K562 (cell line): ENCODE measurements at regions not wholly inside any gene's neighbourhood (a gene's known extent, or its start where the extent isn't known, plus 50 kb on each side); places are given as distances from the start of the nearest gene placed in this dataset.

ENCODE experiments used
- ATAC-seq: fragments of 200-7000 bp; cut with Tn5 transposase; 3 replicates; pipeline ENCODE4 v1.9.1; 2020; ENCODE audit warnings: moderate library complexity
- BruUV-seq: library from RNA; stranded (reverse); fragments of 400-500 nt; replicated peaks from 2 replicates; lab custom pipeline; 2021; lab: Mats Ljungman, UMichigan
- CTCF ChIA-PET: fragments of 300-600 bp; formaldehyde crosslinking; extraction: SDS; loops from one replicate; lab custom pipeline; 2021; ENCODE audit warnings: low intra/inter-chr PET ratio; lab: Yijun Ruan, JAX
- POLR2A ChIA-PET: fragments of 300-600, 350-650 bp; sonication (Branson Sonifier 250); formaldehyde crosslinking; extraction: SDS; loops from one replicate; lab custom pipeline; 2021; ENCODE audit warnings: antibody characterized with exemption, inconsistent platforms; lab: Yijun Ruan, JAX
- DNase-seq, 4 experiments: peaks; one replicate each; pipeline versions ENCODE4 v3.0.0 to v3.0.0-alpha.2; 2011 to 2018; ENCODE audit warnings: low spot score in 3 of 4, mixed read lengths in 3 of 4; ENCODE audit errors: extremely low read depth in 1 of 4
- FAIRE-seq: peaks from 2 replicates; lab custom pipeline; 2011; peaks lifted over from hg19 to GRCh38; lab: Jason Lieb, UNC
- H2AFZ ChIP-seq: 2 replicates; pipeline ENCODE4 v1.6.0; 2011; ENCODE audit warnings: low read depth, low read length, control low read depth, inconsistent platforms
- H3K27ac ChIP-seq: fragments of 200-600 bp; 3 replicates; pipeline ENCODE4 v1.8.0; 2011; ENCODE audit warnings: low read depth, mild to moderate bottlenecking, control low read depth, inconsistent platforms, low read length, moderate library complexity, mixed read lengths; ENCODE audit errors: extremely low read depth
- H3K27me3 ChIP-seq, 2 experiments: fragments of 300-600 bp in 1 of 2; 2 replicates in 1 of 2; 3 replicates in 1 of 2; pipeline versions ENCODE4 v1.6.0 to v1.8.0; 2011; ENCODE audit warnings: inconsistent platforms in 2 of 2, low read length in 2 of 2, mild to moderate bottlenecking in 1 of 2, mixed read lengths in 1 of 2, moderate library complexity in 1 of 2; ENCODE audit not compliant: control insufficient read depth in 2 of 2, insufficient read depth in 2 of 2
- H3K36me3 ChIP-seq: fragments of 300-600 bp; 3 replicates; pipeline ENCODE4 v1.8.0; 2011; ENCODE audit warnings: mild to moderate bottlenecking, low read length, inconsistent platforms; ENCODE audit not compliant: control insufficient read depth, insufficient read depth
- H3K4me1 ChIP-seq, 2 experiments: fragments of 200-600 bp in 1 of 2; replicated peaks in 1 of 2; 2 replicates in 1 of 2; 3 replicates in 1 of 2; pipeline versions ENCODE4 v1.5.1 to v1.8.0; 2011; ENCODE audit warnings: inconsistent platforms in 2 of 2, low read length in 2 of 2, mild to moderate bottlenecking in 1 of 2, mixed read lengths in 1 of 2, moderate library complexity in 1 of 2; ENCODE audit not compliant: control insufficient read depth in 2 of 2, insufficient read depth in 2 of 2
- H3K4me2 ChIP-seq: 2 replicates; pipeline ENCODE4 v1.6.1; 2011; ENCODE audit warnings: low read length, control low read depth, inconsistent platforms, mixed read lengths; ENCODE audit not compliant: insufficient read depth
- H3K4me3 ChIP-seq: fragments of 200-600 bp; sonication (generic), shearing (Covaris generic); 2 replicates; pipeline ENCODE4 v1.5.1; 2016; ENCODE audit warnings: control low read depth, inconsistent platforms
- H3K79me2 ChIP-seq: fragments of 200-600 bp; 3 replicates; pipeline ENCODE4 v1.8.0; 2011; ENCODE audit warnings: low read length, inconsistent platforms; ENCODE audit not compliant: control insufficient read depth, insufficient read depth
- H3K9ac ChIP-seq, 2 experiments: 2 replicates each; pipeline versions ENCODE4 v1.6.0 to v1.6.1; 2011; ENCODE audit warnings: low read depth in 2 of 2, low read length in 2 of 2, control low read depth in 1 of 2, inconsistent platforms in 1 of 2, mild to moderate bottlenecking in 1 of 2, mixed read lengths in 1 of 2; ENCODE audit not compliant: insufficient read depth in 1 of 2
- H3K9me1 ChIP-seq: one replicate; pipeline ENCODE4 v1.6.0; 2011; ENCODE audit warnings: inconsistent platforms, mild to moderate bottlenecking, low read length, moderate library complexity; ENCODE audit not compliant: control insufficient read depth, insufficient read depth
- H3K9me3 ChIP-seq: replicated peaks from 2 replicates; pipeline ENCODE4 v1.5.1; 2011; ENCODE audit warnings: low read depth, low read length, inconsistent platforms; ENCODE audit not compliant: control insufficient read depth, insufficient read depth
- H4K20me1 ChIP-seq: replicated peaks from 2 replicates; pipeline ENCODE4 v1.6.1; 2011; ENCODE audit warnings: low read length, inconsistent platforms, mixed read lengths; ENCODE audit not compliant: control insufficient read depth, insufficient read depth
- CEBPG ChIP-seq, 3 experiments: fragments of 200-800 bp in 1 of 3; sonication (Bioruptor generic) in 1 of 3; sonication (generic) in 1 of 3; formaldehyde crosslinking in 1 of 3; IDR thresholded peaks in 2 of 3; conservative IDR thresholded peaks in 1 of 3; 2 replicates each; pipeline versions ENCODE4 v1.6.1 to v1.8.0; 2016 to 2022; ENCODE audit warnings: missing compliant biosample characterization in 2 of 3, missing genetic modification characterization in 2 of 3, mild to moderate bottlenecking in 1 of 3, missing genetic modification reagents in 1 of 3
- FIP1L1 ChIP-seq: fragments of 200-400 bp; formaldehyde crosslinking; IDR thresholded peaks from 2 replicates; pipeline ENCODE4 v1.6.1; 2018; ENCODE audit warnings: mild to moderate bottlenecking, low read depth, low read length; ENCODE audit not compliant: poor library complexity, severe bottlenecking
- FOXK1 ChIP-seq: sonication (generic); formaldehyde crosslinking; IDR thresholded peaks from 2 replicates; pipeline ENCODE4 v1.8.0; 2022; ENCODE audit warnings: missing genetic modification reagents, mild to moderate bottlenecking, borderline replicate concordance
- NR2C2 ChIP-seq, 2 experiments: fragments of 200-800 bp in 1 of 2; sonication (Bioruptor generic) in 1 of 2; sonication (generic) in 1 of 2; formaldehyde crosslinking in 1 of 2; IDR thresholded peaks; 2 replicates each; pipeline versions ENCODE4 v1.6.1 to v1.8.0; 2016 to 2022; ENCODE audit warnings: mild to moderate bottlenecking in 1 of 2, missing compliant biosample characterization in 1 of 2, missing genetic modification characterization in 1 of 2, missing genetic modification reagents in 1 of 2
- SFPQ ChIP-seq: fragments of 200-400 bp; formaldehyde crosslinking; IDR thresholded peaks from 2 replicates; pipeline ENCODE4 v1.6.1; 2017; ENCODE audit warnings: mild to moderate bottlenecking, low read depth, low read length, moderate library complexity
- SIX5 ChIP-seq, 2 experiments: IDR thresholded peaks; 2 replicates each; pipeline ENCODE4 v1.6.1; 2011; ENCODE audit warnings: low read length in 2 of 2, borderline replicate concordance in 1 of 2, low read depth in 1 of 2, mild to moderate bottlenecking in 1 of 2, moderate library complexity in 1 of 2; ENCODE audit not compliant: insufficient read depth in 1 of 2
- SRF ChIP-seq, 2 experiments: fragments of 250-450, 450-650 bp in 1 of 2; sonication (Bioruptor Pico) in 1 of 2; sonication (generic) in 1 of 2; formaldehyde crosslinking; IDR thresholded peaks; 2 replicates each; pipeline versions ENCODE4 v1.5.0 to v1.5.1; 2020 to 2022; ENCODE audit warnings: mild to moderate bottlenecking in 1 of 2, missing genetic modification reagents in 1 of 2
- UBTF ChIP-seq, 2 experiments: IDR thresholded peaks; 2 replicates each; pipeline ENCODE4 v1.6.1; 2012; ENCODE audit warnings: improper control_type of control experiment in 2 of 2, low read depth in 2 of 2, low read length in 2 of 2, borderline replicate concordance in 1 of 2
- ZBTB17 ChIP-seq: fragments of 450-650 bp; formaldehyde crosslinking; IDR thresholded peaks from 2 replicates; pipeline ENCODE4 v1.4.0; 2020; ENCODE audit warnings: mild to moderate bottlenecking
- ZBTB34 ChIP-seq: fragments of 250-450 bp; sonication (Bioruptor Pico); IDR thresholded peaks from 2 replicates; pipeline ENCODE4 v1.8.0; 2021; ENCODE audit warnings: mild to moderate bottlenecking, moderate library complexity
- WGBS: fragments of 100-300 bp; shearing (Covaris generic); methylation state at CpG from one replicate; pipeline ENCODE4 v1.1.6; 2016; ENCODE audit warnings: low coverage, mixed read lengths; ENCODE audit not compliant: insufficient coverage; ENCODE audit errors: missing lambda C conversion rate; 5-methylcytosine and 5-hydroxymethylcytosine counted together
- in situ Hi-C: fragments of 300-500 bp; cut with MboI; formaldehyde crosslinking; loops from 4 replicates; pipeline ENCODE4 v1.15.0; 2018; ENCODE audit warnings: inconsistent platforms, mixed read lengths
- intact Hi-C: fragments of 100-400 bp; cut with micrococcal nuclease; formaldehyde crosslinking; loops from 2 replicates; pipeline ENCODE4 v1.14.2; 2022

- Histone ChIP-seq H4K20me1 (no peaks in the 10 kb centered on the region), H3K4me1 (no peaks in the 10 kb centered on the region), H3K27ac (no peak overlapping the region), H3K79me2 (no peaks in the 10 kb centered on the region), H3K27me3 (no peaks in the 10 kb centered on the region), H3K9ac (no peak overlapping the region), H3K9me1 (no peaks in the 10 kb centered on the region), H3K4me2 (no peak overlapping the region), H3K36me3 (no peaks in the 10 kb centered on the region), H2AFZ (no peak overlapping the region), H3K4me3 (no peak overlapping the region), H3K9me3 (no peaks in the 10 kb centered on the region)
- peak in 1 of 2 experiments; percentile 70; a peak in 1 of 4 replicates for TF ChIP-seq SRF (CRISPR knock-in tag; IDR thresholded peaks at IDR 0.05)
- no peak for TF ChIP-seq UBTF (IDR thresholded peaks at IDR 0.05; ENCODE audit: borderline replicate concordance in 1 of 2, low read depth in 2 of 2, low read length in 2 of 2)
- no peak for TF ChIP-seq SIX5 (IDR thresholded peaks at IDR 0.05; ENCODE audit: borderline replicate concordance in 1 of 2, insufficient read depth in 1 of 2, low read depth in 1 of 2, low read length in 2 of 2)
- TF ChIP-seq FOXK1 = no peak
- TF ChIP-seq NR2C2 (CRISPR knock-in tag; IDR thresholded peaks at IDR 0.05) = no peak
- peak; percentile 45; the same call in 1 of the 2 replicates for TF ChIP-seq NR2C2 (tag; IDR thresholded peaks at IDR 0.05)
- no peak for TF ChIP-seq CEBPG (CRISPR knock-in tag; IDR thresholded peaks at IDR 0.05)
- peak in 1 of 2 experiments; percentile 70; a peak in 2 of 4 replicates for TF ChIP-seq CEBPG (tag; conservative IDR thresholded peaks at IDR 0.05 in 1 of 2, IDR thresholded peaks at IDR 0.05 in 1 of 2)
- 0 out of 2 replicates have a peak, but pooled peaks have one; percentile 43 for TF ChIP-seq ZBTB17 (CRISPR knock-in tag)
- TF ChIP-seq SFPQ = no peak
- TF ChIP-seq FIP1L1 = no peak
- no peak for TF ChIP-seq ZBTB34 (CRISPR knock-in tag)
- BruUV-seq = no TSS peak
- 0% methylated on average over 2 of the region's 2 CpGs for WGBS
- ATAC-seq (no peak), FAIRE-seq (no peak), DNase-seq (no peak)
- intact Hi-C loops (no loop called here), in situ Hi-C loops (no loop called here)
- CTCF ChIA-PET = interaction anchor here (0.7 kb wide), 1 partner anchor 70 kb away, joined by 3 read pairs; no protein-coding TSS in a partner anchor
- POLR2A ChIA-PET = interaction anchor here (1.0 kb wide), 1 partner anchor 9 kb away, joined by 3 read pairs; no protein-coding TSS in a partner anchor
Measured at GRCh38 chr16:56113223-56113622, 78.1 kb upstream of the GNAO1 start.
